ENCODE measurements at regions not wholly inside any gene's neighbourhood (a gene's known extent, or its start where the extent isn't known, plus 50 kb on each side); places are given as distances from the start of the nearest gene placed in this dataset.

- TF ChIP-seq, protein P1, sequence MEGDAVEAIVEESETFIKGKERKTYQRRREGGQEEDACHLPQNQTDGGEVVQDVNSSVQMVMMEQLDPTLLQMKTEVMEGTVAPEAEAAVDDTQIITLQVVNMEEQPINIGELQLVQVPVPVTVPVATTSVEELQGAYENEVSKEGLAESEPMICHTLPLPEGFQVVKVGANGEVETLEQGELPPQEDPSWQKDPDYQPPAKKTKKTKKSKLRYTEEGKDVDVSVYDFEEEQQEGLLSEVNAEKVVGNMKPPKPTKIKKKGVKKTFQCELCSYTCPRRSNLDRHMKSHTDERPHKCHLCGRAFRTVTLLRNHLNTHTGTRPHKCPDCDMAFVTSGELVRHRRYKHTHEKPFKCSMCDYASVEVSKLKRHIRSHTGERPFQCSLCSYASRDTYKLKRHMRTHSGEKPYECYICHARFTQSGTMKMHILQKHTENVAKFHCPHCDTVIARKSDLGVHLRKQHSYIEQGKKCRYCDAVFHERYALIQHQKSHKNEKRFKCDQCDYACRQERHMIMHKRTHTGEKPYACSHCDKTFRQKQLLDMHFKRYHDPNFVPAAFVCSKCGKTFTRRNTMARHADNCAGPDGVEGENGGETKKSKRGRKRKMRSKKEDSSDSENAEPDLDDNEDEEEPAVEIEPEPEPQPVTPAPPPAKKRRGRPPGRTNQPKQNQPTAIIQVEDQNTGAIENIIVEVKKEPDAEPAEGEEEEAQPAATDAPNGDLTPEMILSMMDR (IDR thresholded peaks at IDR 0.05): no peak
- no peak for TF ChIP-seq POLR2A (IDR thresholded peaks at IDR 0.05)
These were observed 124.2 kb downstream of the UQCRFS1 start for GRCh38 chr19:29088761-29089160.
